ENCODE measurements at regions not wholly inside any gene's neighbourhood (a gene's known extent, or its start where the extent isn't known, plus 50 kb on each side); places are given as distances from the start of the nearest gene placed in this dataset.
A peak's percentile ranks its signal among the peaks of the same experiment; 100 is the strongest.

- no peaks in the 10 kb centered on the region for H3K27me3 ChIP-seq
- no peak for TF ChIP-seq CTCF (IDR thresholded peaks at IDR 0.05)
- TF ChIP-seq EP300 (IDR thresholded peaks at IDR 0.05) = no peak
- TF ChIP-seq POLR2A (IDR thresholded peaks at IDR 0.05) = no peak
- DNase-seq = no peak
- 72 to 82% (median 80%) methylated on average over 6 of the region's 6 CpGs for WGBS, 3 donors
- no peak overlapping the region for H3K27ac ChIP-seq
- intact Hi-C loops (cut with DNase I) = no loop called here
- no peaks in the 10 kb centered on the region for H3K36me3 ChIP-seq
- peaks cover 4% of the 10 kb centered on the region for H3K4me1 ChIP-seq (ENCODE audit: insufficient read depth)
- no peaks in the 10 kb centered on the region for H3K9me3 ChIP-seq
- H3K4me3 ChIP-seq = no peak overlapping the region
Measured at GRCh38 chr19:27750391-27751043, 1462.4 kb downstream of the UQCRFS1 start.

GRCh38 chr19:27748551-27749152 is 1464.3 kb downstream of the UQCRFS1 start:
- H3K4me3 ChIP-seq = no peak overlapping the region
- H3K4me1 ChIP-seq (ENCODE audit: insufficient read depth) = peaks cover 4% of the 10 kb centered on the region
- no peak for DNase-seq
- TF ChIP-seq EP300 (IDR thresholded peaks at IDR 0.05) (no peak), CTCF (IDR thresholded peaks at IDR 0.05) (no peak), POLR2A (IDR thresholded peaks at IDR 0.05) (no peak)
- no peaks in the 10 kb centered on the region for H3K36me3 ChIP-seq
- intact Hi-C loops (cut with DNase I) = no loop called here
- no peaks in the 10 kb centered on the region for H3K27me3 ChIP-seq
- H3K27ac ChIP-seq = no peak overlapping the region
- no peaks in the 10 kb centered on the region for H3K9me3 ChIP-seq
- whole genome bisulfite sequencing, 3 donors = 98 to 99% (median 99%) methylated on average over 3 of the region's 3 CpGs

- 17 to 23% (median 18%) methylated on average over 28 of the region's 28 CpGs for WGBS, 3 donors
- H3K4me1 ChIP-seq (ENCODE audit: insufficient read depth) = peaks cover 4% of the 10 kb centered on the region
- H3K36me3 ChIP-seq = no peaks in the 10 kb centered on the region
- no peak overlapping the region for H3K4me3 ChIP-seq
- DNase-seq = peak in 4 of 5 donors; percentile 17 to 39 (median 28)
- no peaks in the 10 kb centered on the region for H3K27me3 ChIP-seq
- intact Hi-C loops (cut with DNase I) = no loop called here
- TF ChIP-seq EP300 (IDR thresholded peaks at IDR 0.05) (no peak), POLR2A (IDR thresholded peaks at IDR 0.05) (no peak), CTCF (IDR thresholded peaks at IDR 0.05) (no peak)
- no peaks in the 10 kb centered on the region for H3K9me3 ChIP-seq
- no peak overlapping the region for H3K27ac ChIP-seq
Measured at GRCh38 chr19:27746691-27747380, 1466.1 kb downstream of the UQCRFS1 start.

- H3K27me3 ChIP-seq = no peaks in the 10 kb centered on the region
- no peak overlapping the region for H3K4me3 ChIP-seq
- TF ChIP-seq EP300 (IDR thresholded peaks at IDR 0.05) = no peak
- no peak for TF ChIP-seq CTCF (IDR thresholded peaks at IDR 0.05)
- no peak for TF ChIP-seq POLR2A (IDR thresholded peaks at IDR 0.05)
- H3K36me3 ChIP-seq = no peaks in the 10 kb centered on the region
- H3K4me1 ChIP-seq (ENCODE audit: insufficient read depth) = peaks cover 4% of the 10 kb centered on the region
- H3K9me3 ChIP-seq = no peaks in the 10 kb centered on the region
- intact Hi-C loops (cut with DNase I) = no loop called here
- no peak for DNase-seq
- WGBS, 3 donors = 88 to 95% (median 90%) methylated on average over 11 of the region's 11 CpGs
- no peak overlapping the region for H3K27ac ChIP-seq
Measured at GRCh38 chr19:27745978-27746542, 1466.9 kb downstream of the UQCRFS1 start.
